GM12878 (cell line): ENCODE measurements at regions not wholly inside any gene's neighbourhood (a gene's known extent, or its start where the extent isn't known, plus 50 kb on each side); places are given as distances from the start of the nearest gene placed in this dataset. TPM values are rescaled to one million over a fixed set of nuclear protein-coding genes. Genes with fewer than 3 reads are reported as not detected.
"Not testable (repeated sequence)": the region's sequence is repeated elsewhere in the genome, so short reads cannot be mapped to it uniquely, and the experiment has no call there.

ENCODE experiments used
- ATAC-seq: fragments of 200-7000 bp; cut with Tn5 transposase; 3 replicates; pipeline ENCODE4 v1.9.1; 2020; ENCODE audit warnings: mild to moderate bottlenecking, moderate library complexity
- BruUV-seq: library from RNA; stranded (reverse); fragments of 400-500 nt; replicated peaks from 2 replicates; lab custom pipeline; 2021; lab: Mats Ljungman, UMichigan
- CTCF ChIA-PET: fragments of 300-600 bp; sonication (Branson Sonifier 250); formaldehyde crosslinking; extraction: SDS; loops from one replicate; lab custom pipeline; 2021; ENCODE audit warnings: inconsistent platforms; lab: Yijun Ruan, JAX
- POLR2A ChIA-PET: fragments of 350-600 bp; formaldehyde crosslinking; extraction: SDS; loops from one replicate; lab custom pipeline; 2021; ENCODE audit warnings: inconsistent platforms; lab: Charles Lee
- RAD21 ChIA-PET: fragments of 300-600 bp; sonication (Branson Sonifier 250); formaldehyde crosslinking; loops from one replicate; lab custom pipeline; 2023; ENCODE audit warnings: antibody characterized with exemption; ENCODE audit not compliant: unreplicated experiment; lab: Charles Lee
- SMC1A ChIA-PET: fragments of 300-600 bp; sonication (Branson Sonifier 250); formaldehyde crosslinking; loops from one replicate; lab custom pipeline; 2023; ENCODE audit not compliant: unreplicated experiment, uncharacterized antibody; lab: Charles Lee
- DNase-seq: peaks from one replicate; pipeline ENCODE4 v3.0.0-alpha.2; 2011; ENCODE audit warnings: low read depth, low spot score
- FAIRE-seq: peaks from 3 replicates; lab custom pipeline; 2011; peaks lifted over from hg19 to GRCh38; lab: Jason Lieb, UNC
- H2AFZ ChIP-seq: 2 replicates; pipeline ENCODE4 v1.6.0; 2011; ENCODE audit warnings: low read depth, low read length, control low read depth; ENCODE audit not compliant: control insufficient read depth
- H3K27ac ChIP-seq: 2 replicates; pipeline ENCODE4 v1.5.1; 2011; ENCODE audit warnings: control low read depth; ENCODE audit not compliant: control insufficient read depth, insufficient read depth
- H3K27me3 ChIP-seq, 2 experiments: replicated peaks in 1 of 2; 2 replicates each; pipeline versions ENCODE4 v1.6.0 to v1.6.1; 2011; ENCODE audit warnings: low read length in 1 of 2; ENCODE audit not compliant: control insufficient read depth in 2 of 2, insufficient read depth in 2 of 2
- H3K36me3 ChIP-seq, 2 experiments: 2 replicates each; pipeline ENCODE4 v1.5.1; 2011; ENCODE audit warnings: low read length in 1 of 2; ENCODE audit not compliant: control insufficient read depth in 2 of 2, insufficient read depth in 2 of 2
- H3K4me1 ChIP-seq: 2 replicates; pipeline ENCODE4 v1.6.1; 2011; ENCODE audit warnings: mild to moderate bottlenecking, low read length, moderate library complexity, mixed read lengths; ENCODE audit not compliant: control insufficient read depth, insufficient read depth
- H3K4me2 ChIP-seq: 2 replicates; pipeline ENCODE4 v1.6.0; 2011; ENCODE audit warnings: control low read depth; ENCODE audit not compliant: control insufficient read depth, insufficient read depth
- H3K4me3 ChIP-seq: fragments of 200-600 bp; sonication (generic); 2 replicates; pipeline ENCODE4 v1.5.1; 2016
- H3K79me2 ChIP-seq: 2 replicates; pipeline ENCODE4 v1.6.0; 2011; ENCODE audit warnings: low read length; ENCODE audit not compliant: control insufficient read depth, insufficient read depth
- H3K9ac ChIP-seq: 2 replicates; pipeline ENCODE4 v1.8.0; 2011; ENCODE audit warnings: low read length, control low read depth, mixed read lengths; ENCODE audit not compliant: control insufficient read depth, insufficient read depth
- H3K9me3 ChIP-seq: replicated peaks from 3 replicates; pipeline ENCODE4 v1.5.1; 2011; ENCODE audit warnings: mild to moderate bottlenecking, low read length; ENCODE audit not compliant: control insufficient read depth, insufficient read depth
- H4K20me1 ChIP-seq: 2 replicates; pipeline ENCODE4 v1.6.0; 2011; ENCODE audit not compliant: control insufficient read depth, insufficient read depth
- WGBS: methylation state at CpG from one replicate; pipeline ENCODE4 v1.1.6; 2016; ENCODE audit warnings: low lambda C conversion rate; ENCODE audit not compliant: insufficient replicate concordance, insufficient coverage; ENCODE audit errors: missing lambda C conversion rate; 5-methylcytosine and 5-hydroxymethylcytosine counted together
- in situ Hi-C: fragments of 300-500 bp; cut with MboI; formaldehyde crosslinking; loops from 9 replicates; pipeline ENCODE4 v1.14.3; 2018; ENCODE audit warnings: mixed read lengths
- intact Hi-C: fragments of 100-400 bp; cut with micrococcal nuclease; formaldehyde crosslinking; loops from one replicate; pipeline ENCODE4 v1.14.2; 2022; ENCODE audit not compliant: unreplicated experiment
- small RNA-seq: library from RNA; depleted of rRNA; stranded (forward); fragments of <200 nt; gene quantifications from one replicate; pipeline ENCODE3, GENCODE V24; 2014

DNA sequence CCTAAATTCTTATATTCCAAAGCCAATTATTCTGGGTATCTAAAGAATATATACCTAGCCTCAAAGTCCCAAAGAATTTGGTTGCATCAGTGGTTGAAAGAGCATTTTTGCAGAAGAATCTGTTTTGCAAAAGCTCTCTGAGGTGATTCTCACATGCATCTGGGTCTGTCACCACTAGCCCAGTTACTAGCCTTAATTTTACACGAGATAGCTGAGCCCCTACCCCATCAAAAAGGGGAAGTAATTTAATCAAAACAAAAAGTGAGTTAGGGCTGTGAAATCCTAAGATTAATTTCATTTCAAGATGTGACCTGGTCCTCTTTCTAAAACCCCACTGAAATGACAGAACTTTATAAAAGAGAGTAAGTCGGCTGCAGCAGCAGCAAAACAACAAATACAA lies 53.7 kb upstream of the ZSCAN2 start:
- RAD21 ChIA-PET, H2AFZ ChIP-seq, H3K27ac ChIP-seq, DNase-seq, H3K9me3 ChIP-seq, CTCF ChIA-PET, H3K4me2 ChIP-seq, SMC1A ChIA-PET, H3K9ac ChIP-seq, H3K36me3 ChIP-seq, intact Hi-C loops, BruUV-seq, H3K4me1 ChIP-seq, FAIRE-seq, ATAC-seq, H3K4me3 ChIP-seq, H4K20me1 ChIP-seq, H3K79me2 ChIP-seq, POLR2A ChIA-PET, H3K27me3 ChIP-seq: not testable (repeated sequence)
- in situ Hi-C loops = loop anchor here (25.0 kb wide), 1 partner anchor 435 kb away; no protein-coding TSS in a partner anchor
- WGBS = 30% methylated on average over 2 of the region's 2 CpGs

DNA sequence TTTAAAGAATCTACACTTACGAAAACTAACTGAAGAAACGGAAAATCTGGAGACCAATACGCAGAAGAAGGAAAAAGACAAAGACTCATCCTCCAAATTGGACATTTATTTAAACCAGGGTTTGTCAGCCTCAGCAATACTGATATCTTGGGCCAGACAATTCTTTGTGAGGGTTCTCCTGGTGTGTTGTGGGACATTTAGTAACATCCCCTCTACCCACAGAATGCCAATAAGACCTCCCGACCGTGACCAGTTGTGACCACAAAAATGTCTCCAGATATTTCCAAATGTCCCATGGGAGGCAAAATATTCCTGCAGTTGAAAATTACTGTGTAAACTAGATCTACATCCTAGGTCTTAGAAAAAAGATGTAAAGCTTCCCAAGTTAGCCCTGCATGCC lies 50.3 kb upstream of the ZSCAN2 start:
- H3K79me2 ChIP-seq, H4K20me1 ChIP-seq, H3K4me2 ChIP-seq, BruUV-seq, H3K9me3 ChIP-seq, intact Hi-C loops, DNase-seq, H3K27ac ChIP-seq, ATAC-seq, RAD21 ChIA-PET, H3K4me1 ChIP-seq, H3K4me3 ChIP-seq, H3K9ac ChIP-seq, POLR2A ChIA-PET, SMC1A ChIA-PET, H3K36me3 ChIP-seq, H2AFZ ChIP-seq, H3K27me3 ChIP-seq, FAIRE-seq, in situ Hi-C loops, CTCF ChIA-PET: not testable (repeated sequence)
- 97% methylated on average over 5 of the region's 5 CpGs for WGBS

Small RNA genes in the stretch of these regions (small RNA-seq; reads per million reads assigned to genes)
- gene AC048382.3 (not detected), gene CSPG4P5 (not detected), gene RF00017 (not detected), gene RN7SL417P (not detected)
